Activated CD4-positive, CD25-positive, alpha-beta regulatory T cell treated with anti-CD3 and anti-CD28 coated beads, Interleukin-2, amount 50 U/mL, for 16 hours (primary cell): ENCODE measurements at regions not wholly inside any gene's neighbourhood (a gene's known extent, or its start where the extent isn't known, plus 50 kb on each side); places are given as distances from the start of the nearest gene placed in this dataset.

Experiments
- DNase-seq: peaks from one replicate; pipeline ENCODE4 v3.0.0-alpha.2; 2020; ENCODE audit warnings: low read depth, low spot score

GRCh38 chr22:46078241-46079092, 71.9 kb upstream of the PPARA start:
- no peak for DNase-seq

DNA sequence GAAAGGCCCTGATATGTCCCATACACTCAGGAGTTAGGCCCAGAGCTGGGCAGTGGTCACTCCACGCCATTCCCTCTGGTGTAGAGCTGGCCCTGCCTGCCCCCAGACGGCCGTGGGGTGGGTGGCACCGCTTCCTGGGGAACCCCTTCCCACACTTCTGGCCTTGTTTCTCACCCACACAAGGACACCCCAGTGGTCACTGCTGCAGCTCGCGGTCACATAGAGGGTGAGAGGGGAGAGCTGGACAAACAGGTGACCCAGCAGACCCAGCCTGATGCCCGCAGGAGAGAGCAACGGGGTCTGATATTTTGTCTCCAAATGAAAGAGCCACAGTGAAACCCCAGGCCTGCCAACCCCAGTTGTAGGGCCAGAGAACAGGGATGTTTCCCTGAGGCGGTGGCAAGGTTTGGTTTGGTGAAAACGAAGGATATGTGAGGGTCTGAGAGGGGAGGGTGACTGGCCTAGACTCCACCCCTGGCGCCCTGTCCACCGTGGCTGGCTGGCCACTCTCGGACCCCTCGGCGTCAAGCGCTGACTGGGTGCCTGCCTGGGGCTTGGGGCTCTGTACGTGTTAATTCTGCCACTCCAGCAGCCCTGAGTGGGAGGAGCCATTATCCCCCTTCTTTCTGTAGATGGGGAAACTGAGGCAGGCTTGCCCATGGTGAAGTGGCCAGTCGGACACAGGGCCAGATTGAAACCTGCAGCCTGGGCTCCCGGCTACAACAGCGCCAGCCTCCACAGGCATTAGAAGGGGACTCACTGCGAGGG, 71.0 kb upstream of the PPARA start:
- no peak for DNase-seq

DNA sequence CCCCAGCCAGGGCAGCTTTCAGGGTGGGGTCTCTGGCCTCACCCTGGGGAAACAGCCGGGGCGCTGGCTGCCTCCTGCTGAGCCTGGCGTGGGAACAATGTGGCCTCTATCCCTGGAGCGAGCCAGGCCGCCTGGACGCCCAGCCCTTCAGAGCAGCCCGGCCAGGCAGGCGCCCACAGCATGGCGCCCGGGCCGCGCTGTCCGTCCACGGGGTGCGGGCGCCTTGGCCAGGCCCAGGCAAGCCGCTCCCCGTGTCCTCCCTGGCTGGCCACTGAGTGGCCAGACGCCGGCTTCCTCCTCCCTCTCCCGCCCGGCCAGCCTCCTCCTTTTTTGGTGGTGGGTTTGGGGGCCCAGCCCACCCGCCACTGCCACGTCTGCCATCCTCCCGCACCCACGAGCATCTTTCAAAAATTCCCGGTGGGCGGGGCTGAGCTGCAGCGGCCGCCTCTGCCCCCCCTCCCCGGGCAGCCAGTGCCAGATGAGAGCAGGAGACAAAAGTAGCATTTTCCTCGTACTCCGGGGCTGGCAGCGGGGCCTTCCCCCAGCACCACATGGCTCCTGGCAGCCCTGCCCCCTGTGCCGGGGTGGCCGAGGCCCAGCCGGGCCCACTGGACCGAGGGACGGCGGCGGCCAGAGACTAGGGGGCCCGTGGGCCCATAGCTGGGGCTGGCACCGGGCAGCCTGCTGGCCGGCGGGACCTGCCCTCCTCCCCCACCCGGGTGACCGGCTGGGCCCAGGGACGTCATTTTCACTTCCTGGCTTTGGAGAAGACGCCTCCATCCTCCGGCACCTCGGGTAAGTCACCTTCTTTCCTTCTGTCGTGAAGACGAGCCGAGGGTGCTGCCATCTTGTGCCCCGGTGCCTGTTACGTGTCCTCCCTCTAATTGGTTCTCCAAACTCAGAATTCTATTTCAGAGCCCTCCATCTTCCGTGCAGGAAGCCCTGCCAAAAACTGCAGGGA, 70.2 kb upstream of the PPARA start:
- no peak for DNase-seq

- no peak for DNase-seq
Measured at GRCh38 chr22:46081036-46081830, 69.1 kb upstream of the PPARA start.

- DNase-seq = no peak
Measured at GRCh38 chr22:46081831-46082210, 68.5 kb upstream of the PPARA start.

DNA sequence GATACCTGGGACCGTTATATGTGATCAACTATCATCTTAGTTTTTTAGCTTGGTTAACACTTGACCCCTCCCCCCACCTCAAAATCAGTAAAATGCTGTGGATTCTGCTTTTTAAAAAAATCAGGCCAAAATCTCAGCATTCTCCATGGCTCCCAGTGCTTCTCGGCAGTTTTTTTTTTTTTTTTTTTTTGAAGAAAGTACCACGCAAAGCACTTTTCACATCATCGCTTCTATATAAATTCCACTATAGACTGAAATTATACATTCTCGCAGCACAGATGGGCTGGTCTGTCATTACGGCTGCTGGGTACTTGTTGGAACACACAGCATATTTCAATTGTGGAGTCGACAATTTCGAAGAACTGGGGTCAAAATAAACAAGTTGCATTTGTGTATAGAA, 67.7 kb upstream of the PPARA start:
- no peak for DNase-seq

- DNase-seq = no peak
Measured at GRCh38 chr22:46083383-46084350, 66.7 kb upstream of the PPARA start.

DNA sequence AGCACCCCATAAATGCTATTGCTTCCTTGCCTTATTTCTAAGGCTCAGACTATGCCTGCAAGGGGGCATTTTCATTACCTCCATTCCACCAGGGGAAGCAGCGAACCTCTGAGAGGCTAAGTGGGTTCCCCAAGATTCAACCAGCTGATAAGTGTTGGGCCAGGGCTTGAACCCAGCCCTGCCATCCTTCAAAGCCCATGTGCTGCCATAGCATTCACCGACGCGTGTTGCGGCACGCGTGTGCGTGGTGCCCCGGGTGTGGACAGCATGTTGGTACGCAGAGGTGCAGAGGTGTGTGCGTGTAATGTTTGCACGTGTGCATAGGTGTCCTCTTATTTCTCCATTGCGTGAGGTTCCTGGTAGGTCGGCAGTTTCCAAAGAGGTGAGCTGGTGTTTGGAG, 66.0 kb upstream of the PPARA start:
- DNase-seq = no peak

GRCh38 chr22:46084943-46085827, 65.1 kb upstream of the PPARA start:
- DNase-seq = no peak

DNA sequence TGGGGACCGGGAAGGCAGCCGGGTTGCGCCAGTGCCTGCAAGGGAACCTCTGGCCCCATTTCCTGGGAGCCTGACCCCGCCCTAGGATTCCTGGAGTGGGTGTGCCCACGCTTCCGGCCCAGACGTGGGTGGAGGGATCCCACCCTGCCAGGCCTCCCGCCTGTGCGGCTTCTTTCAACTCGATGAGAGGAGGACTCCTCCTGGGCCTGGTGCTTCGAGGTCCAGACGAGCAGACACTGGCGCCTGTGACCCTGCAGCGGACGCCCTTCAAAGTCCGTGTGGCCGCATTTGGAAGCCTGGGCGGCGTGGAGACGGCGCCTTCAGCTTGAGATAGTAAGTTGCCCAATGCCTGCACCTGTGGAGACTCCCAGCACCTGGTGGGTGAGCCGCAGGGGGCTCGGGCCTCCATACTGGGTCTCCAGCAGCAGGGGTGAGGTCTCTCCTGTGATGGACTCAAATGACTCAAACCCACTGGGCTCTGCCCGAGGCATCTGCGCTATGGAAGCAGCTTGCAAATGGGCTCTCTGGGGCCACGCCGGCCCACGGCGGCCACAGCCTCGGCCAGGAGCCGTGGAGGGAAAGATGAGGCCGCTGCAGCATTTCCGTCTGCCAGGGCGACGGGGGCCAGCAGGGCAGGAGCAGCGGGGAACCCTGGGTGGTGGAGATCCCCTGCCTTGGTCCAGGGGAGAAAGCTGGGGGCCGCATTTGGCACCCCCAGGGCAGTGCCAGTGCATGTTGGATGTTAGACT, 64.3 kb upstream of the PPARA start:
- no peak for DNase-seq

GRCh38 chr22:46086577-46087335, 63.6 kb upstream of the PPARA start:
- no peak for DNase-seq

GRCh38 chr22:46087336-46087690, 63.0 kb upstream of the PPARA start:
- no peak for DNase-seq

GRCh38 chr22:46087816-46088277, 62.5 kb upstream of the PPARA start:
- no peak for DNase-seq

DNA sequence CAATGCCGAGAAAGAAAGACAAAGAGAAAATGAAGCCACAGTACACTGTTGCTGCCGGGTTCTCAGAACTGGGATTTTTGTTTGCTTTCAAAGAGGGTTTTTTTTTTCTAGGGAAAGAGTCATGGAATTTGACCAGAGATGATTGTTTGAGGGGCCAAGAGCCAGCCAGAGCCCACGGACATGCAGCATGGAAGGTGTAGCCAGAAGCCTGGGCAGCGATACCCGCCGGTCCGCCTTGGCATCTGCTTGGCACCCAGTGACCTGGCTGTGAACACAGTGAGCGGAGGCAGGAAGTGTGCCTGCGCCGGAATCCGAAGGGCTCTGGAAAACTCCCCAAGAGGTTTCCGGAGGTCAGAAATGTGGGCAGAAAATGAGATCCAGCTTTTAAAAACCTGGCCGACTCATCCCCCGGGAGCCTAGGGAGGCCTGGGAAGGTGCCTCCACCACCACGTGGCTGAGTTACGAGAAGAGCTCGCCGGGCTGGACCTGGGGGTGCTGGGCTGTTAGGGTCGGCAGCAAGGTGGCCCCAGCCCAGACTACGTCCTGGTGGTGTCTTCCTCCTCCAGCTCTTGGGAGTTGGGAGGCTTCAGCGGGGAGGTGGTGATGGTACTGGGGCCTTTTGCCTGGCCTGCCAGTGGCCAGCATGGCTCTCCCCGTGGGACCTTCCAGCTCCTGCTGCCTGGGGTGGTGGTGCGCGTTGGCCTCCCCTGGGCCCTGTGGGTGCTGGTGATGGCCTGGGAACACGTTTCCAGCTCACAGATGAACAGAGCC, 61.6 kb upstream of the PPARA start:
- DNase-seq = no peak

- DNase-seq = no peak
Measured at GRCh38 chr22:46089426-46090035, 60.8 kb upstream of the PPARA start.

- DNase-seq = no peak
Measured at GRCh38 chr22:46090036-46090591, 60.2 kb upstream of the PPARA start.
